Right renal cortex interstitium (tissue), 3 donors: ENCODE measurements at regions not wholly inside any gene's neighbourhood (a gene's known extent, or its start where the extent isn't known, plus 50 kb on each side); places are given as distances from the start of the nearest gene placed in this dataset.

Source experiments
- DNase-seq, 3 donors: peaks; one replicate each; pipeline ENCODE4 v3.0.0-alpha.2; 2013; ENCODE audit warnings: low read depth in 3 of 3, low spot score in 2 of 3

- no peak for DNase-seq
These were observed 69.4 kb upstream of the STXBP5L start for GRCh38 chr3:120838441-120839091.

DNA sequence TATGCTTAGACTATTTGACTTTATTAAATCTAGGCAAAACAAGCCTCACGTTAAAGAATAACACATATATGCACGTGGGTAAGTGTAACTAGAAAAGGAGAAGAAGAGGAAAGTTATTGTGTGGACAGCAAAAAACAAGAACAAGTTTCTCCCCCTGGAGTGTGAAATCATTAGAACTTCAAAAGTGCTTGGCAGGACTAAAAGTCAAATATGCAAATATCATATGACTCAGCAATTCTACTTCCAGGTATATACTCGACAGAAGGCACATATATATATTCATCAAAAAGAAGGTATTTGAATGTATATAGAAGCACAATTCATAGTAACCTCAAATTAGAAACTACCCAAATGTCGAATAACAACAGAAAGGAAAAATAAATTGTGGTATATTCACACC lies 68.9 kb upstream of the STXBP5L start:
- no peak for DNase-seq

DNA sequence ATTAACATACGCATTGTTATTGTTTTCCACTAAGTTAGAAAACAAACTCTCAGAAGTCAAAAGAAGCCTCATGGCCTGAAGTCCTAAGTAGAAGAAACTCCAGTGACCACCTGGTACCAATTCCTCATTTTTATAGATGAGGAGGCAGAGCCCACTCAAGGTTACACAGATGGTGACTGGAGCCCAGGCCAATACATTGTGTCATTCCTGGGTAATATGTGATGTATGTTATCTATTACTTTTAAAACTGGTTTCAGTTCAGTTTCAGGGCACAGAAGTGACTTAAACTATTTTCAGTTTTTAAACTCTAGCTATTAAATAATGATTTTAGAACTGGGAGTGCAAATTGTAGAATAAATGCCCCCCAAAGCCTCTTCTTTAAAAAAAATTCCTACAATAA lies 66.7 kb upstream of the STXBP5L start:
- DNase-seq, result no peak

DNA sequence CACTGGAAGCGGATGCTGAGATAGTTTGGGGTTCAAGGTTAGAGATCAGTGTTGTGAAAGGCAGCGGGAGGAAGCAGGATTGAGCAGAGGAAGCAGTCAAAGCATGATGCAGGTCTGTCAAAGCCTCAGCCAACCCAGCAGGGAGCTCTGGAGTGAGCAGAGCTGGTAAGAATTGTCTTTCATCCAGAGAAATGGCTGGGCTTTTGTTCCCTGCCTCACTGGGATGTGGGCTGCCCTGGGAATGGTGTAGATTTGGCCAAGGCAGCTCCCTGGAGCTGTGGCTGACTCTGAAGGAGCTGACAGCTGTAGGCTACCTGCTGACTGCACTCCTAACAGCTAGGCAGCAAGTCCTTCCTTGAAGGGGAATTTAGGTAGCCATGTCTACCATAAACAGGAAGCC lies 61.9 kb upstream of the STXBP5L start:
- DNase-seq, result no peak

DNA sequence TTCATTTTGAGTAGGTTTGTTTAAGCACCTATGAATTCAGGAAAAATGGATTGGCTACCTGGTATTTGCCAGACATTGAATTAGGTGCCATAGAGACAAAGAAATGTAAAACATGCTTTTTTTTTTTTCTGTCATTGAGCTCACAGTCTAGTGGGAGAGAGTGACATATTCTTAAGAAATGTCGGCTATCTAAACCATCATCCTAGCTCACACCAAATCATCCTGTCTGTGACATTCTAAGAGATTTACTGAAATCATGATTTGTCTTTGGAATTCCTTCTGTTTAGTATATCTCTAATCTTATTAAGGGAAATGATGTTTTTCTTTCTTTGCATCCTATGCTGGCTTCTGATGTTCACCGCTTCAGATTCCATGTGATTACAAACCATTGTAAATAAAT lies 59.5 kb upstream of the STXBP5L start:
- no peak for DNase-seq

GRCh38 chr3:120850381-120851295 lies 57.4 kb upstream of the STXBP5L start:
- DNase-seq, result no peak

DNA sequence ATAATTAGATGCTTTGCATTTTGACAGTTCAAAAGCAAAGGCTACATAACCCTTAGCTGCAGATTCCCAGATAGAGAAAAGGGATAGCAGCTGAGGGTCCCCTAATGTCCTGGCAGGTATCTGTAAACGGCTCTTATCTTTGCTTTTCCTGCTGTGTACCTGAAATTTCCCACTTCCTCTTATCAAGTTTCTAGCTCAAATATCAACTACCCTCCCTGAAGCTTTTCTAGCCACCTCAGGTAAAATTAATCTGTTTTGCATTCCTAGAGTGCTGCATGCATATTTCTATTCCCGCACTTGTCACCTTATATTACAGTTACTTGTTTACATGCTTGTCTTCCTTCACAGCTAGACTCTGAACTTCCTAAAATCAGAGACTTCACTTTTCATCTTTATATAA lies 55.6 kb upstream of the STXBP5L start:
- DNase-seq, result no peak

DNA sequence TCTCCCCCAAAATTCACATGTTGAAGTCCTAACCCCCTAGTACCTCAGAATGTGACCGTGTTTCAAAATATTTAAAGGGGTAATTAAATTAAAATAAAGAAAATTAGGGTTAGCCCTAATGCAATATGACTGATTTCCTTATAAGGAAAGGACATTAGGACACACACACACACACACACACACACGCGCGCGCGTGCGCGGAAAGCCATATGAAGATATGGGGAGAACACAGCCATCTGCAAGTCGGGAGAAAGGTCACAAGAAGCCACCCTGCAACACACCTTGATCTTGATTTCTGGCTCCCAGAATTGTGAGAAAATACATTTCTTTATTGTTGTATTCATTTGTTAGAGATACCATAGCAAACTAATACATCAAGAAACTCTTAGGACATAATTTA lies 54.6 kb upstream of the STXBP5L start:
- no peak for DNase-seq

GRCh38 chr3:120854908-120855526 lies 53.0 kb upstream of the STXBP5L start:
- DNase-seq, result no peak

- peak in 1 of 3 donors; percentile 24 for DNase-seq
These were observed 52.2 kb upstream of the STXBP5L start for GRCh38 chr3:120855665-120856437.
